C4-2B (cell line): ENCODE measurements at regions not wholly inside any gene's neighbourhood (a gene's known extent, or its start where the extent isn't known, plus 50 kb on each side); places are given as distances from the start of the nearest gene placed in this dataset.

Experiments
- H3K27ac ChIP-seq: fragments of 450-650 bp; 2 replicates; pipeline ENCODE4 v1.5.1; 2017
- CTCF ChIP-seq: fragments of 450-650 bp; conservative IDR thresholded peaks from 2 replicates; pipeline ENCODE4 v1.5.1; 2017; ENCODE audit warnings: mild to moderate bottlenecking
- ZFX ChIP-seq: fragments of 450-650 bp; IDR thresholded peaks from 2 replicates; pipeline ENCODE4 v1.6.1; 2017

DNA sequence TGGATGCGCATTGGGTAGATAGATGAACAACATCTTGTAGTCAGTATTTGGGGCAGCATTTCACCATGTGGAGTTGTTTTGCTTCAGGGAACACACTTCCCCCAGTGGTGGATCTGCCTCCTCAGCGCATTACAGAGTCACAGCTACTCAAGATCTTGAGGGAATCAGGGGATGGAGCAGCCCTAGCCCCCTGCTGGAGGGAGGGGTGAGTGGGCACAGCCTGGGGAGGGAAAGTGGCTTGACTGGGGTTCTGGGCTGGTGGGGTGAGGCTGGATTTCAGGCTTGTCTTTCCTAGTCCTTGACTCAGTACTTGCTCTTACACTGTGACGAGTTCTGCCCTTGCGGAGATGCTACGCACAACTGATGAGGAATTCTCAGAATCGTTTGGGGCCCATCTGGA is 271.0 kb upstream of the HS6ST1 start:
- H3K27ac ChIP-seq, result no peak overlapping the region
- TF ChIP-seq CTCF, result no peak
- TF ChIP-seq ZFX, result no peak

GRCh38 chr2:128590309-128591021 is 271.8 kb upstream of the HS6ST1 start:
- no peak overlapping the region for H3K27ac ChIP-seq
- TF ChIP-seq ZFX (no peak), CTCF (no peak)

DNA sequence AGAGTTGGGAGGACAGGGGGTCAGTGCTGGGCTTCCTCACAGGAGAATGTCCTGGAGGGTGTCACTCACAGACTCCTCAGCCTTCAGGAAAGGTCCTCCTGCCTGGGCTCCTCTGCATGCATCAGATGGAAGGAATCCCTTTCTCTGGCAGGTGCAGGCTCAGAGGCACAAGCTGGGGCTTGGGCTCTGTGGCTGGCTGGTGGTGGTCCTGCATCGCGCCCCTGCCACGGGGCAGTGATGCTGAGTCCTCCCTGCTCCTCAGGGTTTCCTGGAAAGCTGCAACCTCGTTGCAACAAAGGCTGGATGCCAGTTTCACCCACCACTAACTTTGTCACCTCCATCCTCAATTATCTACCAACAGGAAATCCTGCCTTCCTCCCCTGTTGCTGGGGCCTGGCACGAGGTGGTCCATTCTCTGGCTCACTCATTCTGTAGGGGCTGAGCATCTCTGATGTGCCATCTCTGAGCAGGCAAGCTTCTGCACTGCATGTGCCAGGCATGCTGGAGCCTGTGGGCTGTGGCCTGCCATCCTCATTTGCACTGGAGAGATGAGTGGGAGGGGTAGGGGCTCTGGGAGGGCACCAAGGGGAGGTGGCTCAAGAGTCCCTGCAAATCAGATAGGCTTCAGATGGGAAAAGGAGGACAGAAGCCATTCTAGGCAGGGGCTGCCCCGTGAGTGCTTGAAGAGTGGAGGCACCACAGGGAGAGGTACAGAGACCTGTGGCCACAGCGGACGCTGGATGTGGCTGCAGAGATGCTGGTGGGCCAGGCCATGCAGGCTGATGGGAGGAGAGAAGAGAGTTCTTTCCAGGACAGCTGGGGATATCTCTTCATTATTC is 272.6 kb upstream of the HS6ST1 start:
- H3K27ac ChIP-seq, result no peak overlapping the region
- TF ChIP-seq CTCF (no peak), ZFX (no peak)

DNA sequence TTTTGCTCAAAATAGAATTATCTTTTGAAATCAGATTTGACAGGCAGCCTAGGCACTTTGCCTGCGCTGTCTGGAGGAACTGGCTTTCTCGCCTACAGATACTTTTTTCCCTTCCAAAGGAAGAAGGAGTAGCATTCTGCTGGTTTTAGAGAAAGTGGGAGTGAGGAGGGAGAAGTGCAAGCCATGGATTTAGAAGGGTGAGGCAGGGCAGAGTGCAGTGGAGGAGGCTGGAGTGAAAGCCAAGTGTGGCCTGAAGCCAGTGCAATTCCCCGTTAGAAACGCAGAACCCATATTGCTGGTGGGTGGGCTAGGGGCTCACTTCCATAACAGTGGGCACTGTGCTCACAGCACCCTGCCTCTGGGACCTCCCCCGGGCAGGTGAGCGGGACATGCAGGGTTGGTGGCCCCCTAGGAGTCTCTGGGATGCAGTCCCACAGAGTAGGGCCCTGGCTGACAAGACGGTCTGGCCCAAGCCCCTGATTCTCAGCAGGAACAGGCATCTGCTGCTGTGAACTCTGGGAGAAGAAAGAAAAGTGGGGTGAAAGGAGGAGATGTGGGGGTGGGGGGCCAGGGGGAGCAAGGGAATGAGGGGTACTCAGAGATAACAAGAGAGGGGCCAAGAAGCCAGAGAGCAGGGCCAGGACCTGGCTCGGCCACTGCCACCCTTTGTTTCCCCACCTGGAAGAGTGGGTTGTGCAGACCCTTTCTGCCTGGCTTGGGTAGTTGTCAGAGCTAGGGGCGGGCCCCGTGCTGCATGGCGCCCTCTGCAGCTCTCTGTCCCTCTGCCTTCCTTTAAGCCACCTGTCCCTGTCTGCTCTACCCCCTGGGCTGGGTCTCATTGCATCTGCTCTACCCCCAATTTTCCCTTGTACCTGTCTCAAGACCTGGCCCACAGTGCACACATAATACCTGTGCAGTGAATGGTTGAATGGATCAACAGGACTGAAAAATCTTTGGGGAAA is 273.5 kb upstream of the HS6ST1 start:
- H3K27ac ChIP-seq, result no peak overlapping the region
- TF ChIP-seq ZFX (no peak), CTCF (no peak)

DNA sequence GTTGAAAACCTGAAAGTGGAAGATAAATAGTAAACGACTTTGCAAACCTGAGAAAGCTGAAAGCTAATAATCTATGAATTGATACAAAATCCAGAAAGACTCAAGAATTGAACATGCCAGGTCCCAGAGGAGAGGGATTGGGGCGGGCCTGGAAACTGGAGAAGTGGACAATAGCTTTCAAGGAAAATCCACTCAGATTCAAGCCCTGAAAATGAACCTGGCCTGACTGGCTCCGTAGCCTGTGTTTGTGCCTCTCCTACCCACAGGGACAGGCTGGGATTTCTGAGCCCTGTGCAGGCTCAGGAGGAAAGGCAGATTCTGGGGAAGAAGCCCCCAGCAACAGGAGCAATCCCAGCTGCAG is 274.8 kb upstream of the HS6ST1 start:
- TF ChIP-seq ZFX (no peak), CTCF (no peak)
- no peak overlapping the region; the same call in 1 of the 2 replicates for H3K27ac ChIP-seq

- TF ChIP-seq ZFX (no peak), CTCF (no peak)
- H3K27ac ChIP-seq, result peak overlapping the region; percentile 54
Observed at GRCh38 chr2:128593879-128594650, 275.4 kb upstream of the HS6ST1 start.
